Activated T-helper 9 cell treated with anti-CD3 and anti-CD28 coated beads, Interleukin-2, amount 50 U/mL, for 16 hours (primary cell): ENCODE measurements at regions not wholly inside any gene's neighbourhood (a gene's known extent, or its start where the extent isn't known, plus 50 kb on each side); places are given as distances from the start of the nearest gene placed in this dataset.
A peak's percentile ranks its signal among the peaks of the same experiment; 100 is the strongest.
"Not testable (repeated sequence)": the region's sequence is repeated elsewhere in the genome, so short reads cannot be mapped to it uniquely, and the experiment has no call there.

ENCODE experiments used
- DNase-seq: peaks from one replicate; pipeline ENCODE4 v3.0.0-alpha.2; 2020; ENCODE audit warnings: low read depth

DNA sequence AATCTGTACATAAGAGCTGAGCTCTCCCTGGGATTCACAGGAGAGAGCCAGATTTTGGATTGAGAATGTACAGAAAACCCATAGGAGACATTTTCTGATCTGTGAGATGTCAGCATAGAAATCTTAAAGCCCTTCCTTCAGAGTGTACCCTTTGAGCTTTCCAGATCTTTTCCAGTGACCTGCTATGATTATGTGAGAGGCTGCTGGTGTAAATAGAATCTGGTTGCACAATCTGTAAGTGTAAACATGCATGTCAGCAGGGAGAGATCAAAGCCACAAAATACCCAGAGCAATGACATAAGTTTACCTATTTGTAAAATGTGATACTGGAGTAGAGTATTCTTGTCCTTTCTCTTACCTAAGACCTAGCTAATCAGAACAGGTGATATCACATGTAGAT lies 471.9 kb downstream of the FOXD4L5 start:
- DNase-seq: not testable (repeated sequence)

- DNase-seq: not testable (repeated sequence)
Measured at GRCh38 chr9:64778667-64779066, 506.3 kb downstream of the FOXD4L5 start.

DNA sequence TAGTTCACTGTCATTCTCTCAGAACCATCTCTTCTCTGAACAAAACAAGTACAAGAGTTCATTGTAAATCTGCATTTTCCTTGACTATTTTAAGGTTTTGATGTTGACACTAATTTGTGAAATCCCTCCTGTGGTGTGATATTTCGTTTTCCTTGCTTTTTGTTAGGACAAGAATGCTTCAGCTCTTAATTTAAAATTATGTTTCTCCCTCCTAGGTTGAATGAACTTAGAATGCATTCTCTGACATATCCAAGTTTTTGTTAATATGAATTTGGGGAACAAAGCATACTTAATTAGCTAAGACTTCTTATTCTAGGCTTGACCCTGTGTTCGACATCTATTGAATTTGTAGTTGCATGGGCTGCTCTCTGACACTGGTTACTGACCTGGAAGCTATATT lies 508.7 kb downstream of the FOXD4L5 start:
- not testable (repeated sequence) for DNase-seq

DNA sequence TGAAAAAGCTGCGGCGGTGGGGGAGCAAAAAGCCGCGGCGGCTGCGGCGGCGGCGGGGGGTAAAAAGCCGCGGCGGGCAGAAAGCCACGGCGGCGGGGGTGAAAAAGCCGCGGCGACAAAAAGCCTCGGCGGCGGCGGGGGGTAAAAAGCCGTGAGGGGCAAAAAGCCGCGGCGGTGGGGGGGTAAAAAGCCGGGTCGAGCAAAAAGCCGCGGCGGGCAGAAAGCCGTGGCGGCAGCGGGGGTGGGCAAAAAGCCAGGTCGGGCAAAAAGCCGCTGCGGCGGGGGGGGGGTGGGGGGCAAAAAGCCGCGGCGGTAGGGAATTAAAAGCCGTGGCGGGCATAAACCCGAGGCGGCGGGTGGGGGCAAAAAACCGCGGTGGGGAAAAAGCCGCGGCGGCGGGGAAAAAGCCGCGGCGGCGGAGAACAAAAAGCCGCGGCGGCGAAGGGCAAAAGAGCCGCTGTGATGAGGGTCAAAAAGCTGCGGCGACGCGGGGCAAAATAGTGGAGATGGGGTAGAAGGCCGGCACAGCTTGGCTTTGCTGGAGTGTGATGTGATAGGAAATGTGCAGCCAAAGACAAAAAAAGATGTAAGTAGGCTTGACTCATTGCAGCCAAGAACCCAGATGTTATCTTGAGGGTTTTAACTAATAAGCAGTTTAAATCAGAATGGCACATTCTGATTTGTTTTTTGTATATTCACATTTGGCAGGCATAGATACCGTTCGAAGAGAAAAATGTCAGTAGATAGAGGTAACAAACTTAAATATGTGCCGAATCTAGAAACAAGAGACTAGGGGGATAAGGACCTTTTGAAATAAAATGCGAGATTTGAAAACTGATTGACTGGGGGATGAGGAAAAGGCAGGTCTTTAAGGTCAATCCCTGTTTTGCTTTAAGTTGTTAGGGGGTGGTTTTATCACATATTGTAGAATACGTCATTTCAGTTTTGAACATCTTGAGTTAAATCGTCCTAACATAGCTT lies 509.9 kb downstream of the FOXD4L5 start:
- DNase-seq: peak; percentile 6

- DNase-seq: peak; percentile 1
Measured at GRCh38 chr9:64774004-64774812, 510.8 kb downstream of the FOXD4L5 start.

GRCh38 chr9:64773491-64773931 lies 511.5 kb downstream of the FOXD4L5 start:
- peak; percentile 0 for DNase-seq

GRCh38 chr9:64772751-64773331 lies 512.2 kb downstream of the FOXD4L5 start:
- DNase-seq: not testable (repeated sequence)

GRCh38 chr9:64772123-64772736 lies 512.8 kb downstream of the FOXD4L5 start:
- not testable (repeated sequence) for DNase-seq
